ENCODE measurements at regions not wholly inside any gene's neighbourhood (a gene's known extent, or its start where the extent isn't known, plus 50 kb on each side); places are given as distances from the start of the nearest gene placed in this dataset.

DNA sequence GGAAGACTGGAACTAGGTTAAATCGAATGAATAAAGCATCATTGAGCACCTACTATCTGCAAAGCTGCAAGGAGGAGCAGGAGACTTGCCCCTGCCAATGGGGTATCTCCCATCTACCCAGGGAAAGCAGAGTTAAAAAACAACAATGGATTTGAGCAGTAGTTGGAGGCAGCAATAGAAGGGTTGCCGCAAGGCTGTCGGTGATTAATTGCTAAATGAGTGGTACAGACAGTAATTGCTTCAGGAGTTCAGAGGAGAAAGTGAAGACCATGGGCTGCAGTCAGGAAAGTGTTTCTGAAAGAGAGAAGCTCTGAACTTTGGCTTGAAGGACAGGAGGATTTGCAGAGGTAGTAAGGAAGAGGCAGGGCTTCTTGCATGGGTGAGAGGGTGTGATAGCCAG is 152.9 kb downstream of the ACTL8 start:
- no peak for DNase-seq

GRCh38 chr1:17908945-17909344 is 153.8 kb downstream of the ACTL8 start:
- DNase-seq = no peak

DNA sequence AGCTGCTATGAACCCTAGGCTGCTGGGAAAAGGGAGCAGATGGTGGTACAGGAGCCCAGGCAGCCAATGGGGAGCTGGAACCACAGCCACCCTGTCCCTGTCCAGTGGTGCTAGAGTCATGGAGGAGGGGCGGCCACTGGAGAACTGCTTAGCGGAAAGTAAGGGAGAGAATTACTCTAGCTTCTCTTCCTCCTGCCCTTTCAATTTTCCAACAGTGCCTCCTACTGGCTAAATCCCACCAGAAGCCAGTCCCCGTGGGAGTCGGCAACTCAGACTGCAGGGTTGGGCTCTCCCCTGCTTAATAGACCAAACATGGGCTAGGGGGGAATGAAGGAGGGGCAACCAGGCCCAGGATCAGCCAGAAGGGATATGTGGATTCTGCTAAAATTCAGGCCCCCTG is 154.5 kb downstream of the ACTL8 start:
- no peak for DNase-seq

DNA sequence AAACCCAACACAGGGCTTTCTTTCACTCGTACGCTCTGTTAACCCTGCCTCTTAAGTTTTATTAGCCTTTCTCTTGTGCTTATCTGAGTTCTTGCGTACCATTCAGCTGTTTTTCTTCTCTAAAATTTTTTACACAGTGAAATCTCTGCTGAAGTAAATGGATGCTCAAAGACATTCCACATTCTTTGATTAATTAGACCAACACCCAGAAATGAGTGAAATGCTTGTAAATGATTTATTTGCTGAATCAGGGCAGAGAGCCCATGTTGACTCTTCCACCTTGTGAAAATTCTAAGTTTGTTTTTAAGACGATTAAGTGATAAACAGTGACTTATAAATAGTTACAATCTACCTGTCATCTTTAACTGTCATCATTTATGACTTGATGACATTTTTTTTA is 156.7 kb downstream of the ACTL8 start:
- no peak for DNase-seq

- no peak for DNase-seq
These were observed 157.4 kb downstream of the ACTL8 start for GRCh38 chr1:17912491-17912890.

DNA sequence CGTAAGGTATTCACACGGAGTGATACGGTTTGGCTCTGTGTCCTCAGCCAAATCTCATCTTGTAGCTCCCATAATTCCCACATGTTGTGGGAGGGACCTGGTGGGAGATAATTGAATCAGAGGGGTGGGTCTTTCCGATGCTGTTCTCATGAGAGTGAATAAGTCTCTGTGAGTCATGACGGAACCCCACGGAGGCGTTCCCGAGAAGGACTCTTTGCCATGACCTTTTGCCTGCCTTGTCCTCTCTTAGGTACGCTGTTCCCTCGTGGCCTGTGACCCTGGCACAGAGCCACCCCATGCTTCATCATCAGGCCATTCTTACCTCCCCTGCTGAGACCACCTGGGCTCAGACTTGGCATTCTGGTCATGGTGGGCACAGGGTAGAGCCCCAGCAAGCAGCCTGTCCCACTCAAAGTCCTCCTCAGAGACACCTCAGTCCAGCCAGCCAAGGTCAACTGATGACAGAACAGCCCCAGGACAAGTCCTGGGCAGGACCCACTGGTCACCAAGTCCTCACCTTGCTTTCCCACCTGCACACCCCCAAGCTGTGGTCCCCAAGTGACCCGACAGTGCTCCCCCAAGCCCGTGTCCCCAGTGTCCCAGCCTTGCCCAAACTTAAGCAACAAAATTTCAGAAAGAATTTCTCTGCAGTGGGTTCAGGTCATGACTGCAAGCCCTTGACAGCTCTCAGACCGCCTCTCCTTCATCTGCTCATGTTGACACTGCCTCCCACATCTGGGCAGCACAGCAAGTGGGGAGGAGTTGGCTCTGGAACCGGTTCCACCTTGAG is 158.4 kb downstream of the ACTL8 start:
- DNase-seq = no peak

DNA sequence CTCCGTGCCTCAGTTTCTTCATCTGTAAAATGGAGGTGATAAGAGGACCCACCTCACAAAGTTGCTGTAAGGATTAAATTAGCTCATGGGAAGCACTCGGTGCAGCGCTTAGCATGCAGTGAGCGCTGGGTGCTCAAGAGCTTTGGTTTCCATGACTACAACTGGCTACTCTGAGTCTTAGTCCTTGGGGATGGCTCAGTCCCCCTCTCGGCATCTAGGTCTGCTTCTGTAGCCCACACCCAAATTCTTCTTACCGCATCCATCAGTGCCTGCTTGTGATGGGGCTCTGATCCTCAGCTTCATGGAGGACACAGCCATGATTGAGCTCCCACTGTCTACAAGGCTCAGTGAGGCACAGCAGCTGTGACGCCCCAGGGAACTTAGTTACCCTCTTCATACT is 159.0 kb downstream of the ACTL8 start:
- no peak for DNase-seq

DNA sequence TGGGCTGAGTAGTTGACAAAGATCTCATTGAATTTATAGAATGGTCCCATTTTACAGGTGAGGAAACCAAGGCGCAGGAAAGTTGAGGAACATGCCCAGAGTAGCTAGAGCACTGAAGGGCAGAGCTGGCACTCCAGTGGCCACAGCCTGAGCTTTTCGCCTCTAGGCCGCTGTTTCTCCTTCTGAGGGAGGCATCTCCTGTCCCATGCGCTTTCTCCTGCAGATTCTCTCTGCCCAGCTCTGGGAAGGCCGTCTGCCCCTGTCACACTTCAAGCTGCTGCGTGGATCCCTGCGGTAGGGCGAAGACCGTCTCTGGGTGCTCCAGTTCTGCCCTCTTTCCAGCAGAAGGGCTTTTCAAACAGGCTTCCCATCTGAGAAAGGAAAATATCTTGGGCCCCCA is 159.9 kb downstream of the ACTL8 start:
- DNase-seq = no peak

DNA sequence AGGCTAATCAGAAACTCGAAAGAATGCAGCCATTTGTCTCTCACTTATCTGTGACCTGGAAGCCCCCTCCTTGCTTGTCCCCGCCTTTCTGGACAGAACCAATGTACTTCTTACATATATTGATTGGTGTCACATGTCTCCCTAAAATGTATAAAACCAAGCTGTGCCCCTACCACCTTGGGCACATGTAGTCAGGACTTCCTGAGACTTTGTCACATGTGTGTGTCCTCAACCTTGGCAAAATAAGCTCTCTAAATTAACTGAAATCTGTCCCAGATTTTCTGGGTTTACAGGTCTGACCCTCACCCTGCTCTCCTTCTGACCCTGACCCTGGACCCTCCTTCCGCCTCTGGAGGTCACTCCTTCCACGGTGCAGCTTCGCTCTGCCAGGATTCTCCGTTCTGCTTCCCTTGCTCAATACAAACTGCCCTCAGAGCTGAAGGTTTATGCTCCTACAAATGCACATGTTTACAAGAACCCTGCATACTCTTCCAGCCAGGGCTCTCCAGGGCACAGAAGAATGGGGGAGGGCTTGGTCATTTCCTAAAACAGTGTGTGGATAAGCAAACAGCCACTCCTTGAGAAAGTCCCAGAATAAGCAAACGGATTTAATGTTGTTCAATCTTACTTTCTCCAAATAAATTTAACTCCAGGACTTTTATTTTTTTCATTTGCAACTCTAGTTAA is 160.5 kb downstream of the ACTL8 start:
- no peak for DNase-seq

DNA sequence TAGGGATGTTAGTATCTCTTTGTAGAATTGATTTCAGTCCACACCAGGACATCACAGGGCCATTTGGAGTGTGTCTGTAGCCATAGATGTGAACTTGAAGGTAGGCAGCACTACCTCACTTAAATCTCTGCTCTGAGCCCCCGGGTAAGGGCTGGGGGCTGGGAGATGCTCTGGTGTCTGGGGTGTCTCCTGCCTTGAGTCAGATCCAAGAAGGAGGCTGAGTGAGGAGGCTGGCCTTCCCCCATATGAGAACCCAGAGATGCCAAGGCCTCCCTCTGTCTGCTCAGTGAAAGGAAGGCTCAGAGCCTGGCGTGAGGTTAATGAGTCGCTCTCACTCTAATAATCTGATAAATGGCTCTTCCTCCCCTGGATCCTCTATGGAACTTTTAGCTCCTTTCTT is 161.6 kb downstream of the ACTL8 start:
- no peak for DNase-seq

DNA sequence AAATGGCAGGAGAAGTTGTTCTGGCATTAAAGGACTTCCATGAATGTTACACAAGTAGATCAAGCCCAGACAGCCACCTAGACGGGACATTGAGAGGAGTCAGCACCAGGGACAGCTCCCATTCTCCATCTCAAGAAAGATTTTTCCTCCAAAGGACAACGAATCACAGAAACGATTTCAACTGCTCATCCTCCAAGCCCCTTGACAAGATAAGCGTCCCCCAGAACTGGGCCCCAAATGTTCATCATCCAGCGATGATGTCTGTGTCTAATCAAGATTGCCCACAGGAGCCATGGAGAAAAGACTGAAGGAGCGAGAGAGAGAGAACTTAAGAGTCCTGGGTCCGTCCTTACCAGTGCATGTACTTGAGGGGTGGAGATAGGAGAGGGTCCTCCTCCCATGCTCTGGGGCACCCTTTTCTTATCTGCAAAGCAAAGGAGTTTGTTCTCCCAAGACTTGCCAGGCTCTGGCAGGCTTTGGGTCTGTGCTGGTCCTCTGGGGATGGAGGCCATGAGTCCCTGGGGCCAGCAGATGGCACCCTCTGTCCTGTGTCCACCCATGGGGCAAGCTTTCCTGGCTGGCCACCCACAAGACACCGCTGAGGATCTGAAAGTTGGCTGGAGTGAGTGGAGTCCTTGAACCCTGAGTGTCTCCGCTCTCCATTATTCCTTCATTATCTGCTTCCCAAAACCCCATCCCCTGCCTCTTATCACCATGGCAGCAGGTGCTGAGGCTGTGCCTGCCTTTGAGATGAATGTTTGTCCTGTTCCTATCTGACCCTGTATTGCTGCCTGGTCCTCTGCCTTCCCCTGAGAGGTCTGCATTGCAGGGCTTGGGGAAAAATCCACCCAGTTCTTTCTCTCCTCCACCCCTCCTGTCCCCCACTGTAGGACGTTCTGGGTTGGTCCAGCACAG is 164.6 kb downstream of the ACTL8 start:
- DNase-seq = no peak

DNA sequence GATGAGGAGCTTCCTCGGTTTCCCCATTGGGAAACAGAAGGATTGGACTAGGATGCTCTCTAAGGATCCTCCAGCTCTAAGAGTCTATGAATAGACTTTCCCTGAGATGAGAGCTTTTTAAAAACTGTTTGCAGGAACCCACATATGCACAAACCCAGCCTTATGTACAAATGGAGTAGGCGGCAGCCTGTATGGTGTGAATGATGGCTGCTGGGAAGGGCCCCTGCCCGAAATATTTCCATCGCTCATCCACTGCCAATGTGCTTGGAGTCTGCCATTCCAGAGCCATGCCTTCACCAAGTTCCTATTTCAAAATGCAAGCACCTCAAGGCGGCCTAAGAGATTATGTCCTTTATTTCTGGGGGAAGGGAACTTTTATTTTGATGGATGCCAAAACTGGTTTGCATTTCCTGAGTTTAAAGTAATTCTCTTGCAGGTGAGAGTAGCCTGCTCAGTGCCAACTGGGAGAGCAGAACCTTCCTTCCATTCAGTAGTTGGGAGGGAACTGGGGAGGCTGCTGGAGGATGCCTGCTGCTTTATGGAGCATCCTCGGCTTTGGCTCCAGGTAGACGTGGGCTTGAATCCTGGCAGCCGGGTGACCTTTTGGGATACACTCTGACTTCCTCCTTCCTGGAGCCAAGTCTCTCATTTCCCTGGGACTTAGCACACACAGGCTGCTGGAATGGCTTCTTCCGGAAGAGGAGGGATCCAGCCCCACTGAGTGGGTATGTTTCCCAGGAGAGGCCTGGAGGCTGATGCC is 165.9 kb downstream of the ACTL8 start:
- no peak for DNase-seq

DNA sequence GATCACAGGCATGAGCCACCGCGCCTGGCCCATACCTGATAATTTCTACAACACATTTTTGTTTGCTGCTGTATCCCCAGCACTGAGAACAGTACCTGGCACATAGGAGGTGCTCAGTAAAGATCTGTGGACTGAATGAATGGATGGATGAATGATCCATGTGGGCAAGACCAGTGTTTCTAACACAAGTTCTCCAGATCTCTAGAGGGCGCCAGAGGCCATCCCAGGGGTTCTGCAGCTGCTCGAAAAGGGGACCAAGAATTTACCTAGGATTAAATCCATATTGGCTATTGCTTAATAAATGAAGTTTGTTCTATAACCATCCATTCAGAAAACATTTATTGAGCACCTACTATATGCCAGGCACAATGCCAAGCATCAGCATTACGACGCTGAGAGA is 167.7 kb downstream of the ACTL8 start:
- DNase-seq = no peak

- DNase-seq = no peak
These were observed 168.5 kb downstream of the ACTL8 start for GRCh38 chr1:17923666-17924065.

- no peak for DNase-seq
These were observed 169.4 kb downstream of the ACTL8 start for GRCh38 chr1:17924578-17924977.

DNA sequence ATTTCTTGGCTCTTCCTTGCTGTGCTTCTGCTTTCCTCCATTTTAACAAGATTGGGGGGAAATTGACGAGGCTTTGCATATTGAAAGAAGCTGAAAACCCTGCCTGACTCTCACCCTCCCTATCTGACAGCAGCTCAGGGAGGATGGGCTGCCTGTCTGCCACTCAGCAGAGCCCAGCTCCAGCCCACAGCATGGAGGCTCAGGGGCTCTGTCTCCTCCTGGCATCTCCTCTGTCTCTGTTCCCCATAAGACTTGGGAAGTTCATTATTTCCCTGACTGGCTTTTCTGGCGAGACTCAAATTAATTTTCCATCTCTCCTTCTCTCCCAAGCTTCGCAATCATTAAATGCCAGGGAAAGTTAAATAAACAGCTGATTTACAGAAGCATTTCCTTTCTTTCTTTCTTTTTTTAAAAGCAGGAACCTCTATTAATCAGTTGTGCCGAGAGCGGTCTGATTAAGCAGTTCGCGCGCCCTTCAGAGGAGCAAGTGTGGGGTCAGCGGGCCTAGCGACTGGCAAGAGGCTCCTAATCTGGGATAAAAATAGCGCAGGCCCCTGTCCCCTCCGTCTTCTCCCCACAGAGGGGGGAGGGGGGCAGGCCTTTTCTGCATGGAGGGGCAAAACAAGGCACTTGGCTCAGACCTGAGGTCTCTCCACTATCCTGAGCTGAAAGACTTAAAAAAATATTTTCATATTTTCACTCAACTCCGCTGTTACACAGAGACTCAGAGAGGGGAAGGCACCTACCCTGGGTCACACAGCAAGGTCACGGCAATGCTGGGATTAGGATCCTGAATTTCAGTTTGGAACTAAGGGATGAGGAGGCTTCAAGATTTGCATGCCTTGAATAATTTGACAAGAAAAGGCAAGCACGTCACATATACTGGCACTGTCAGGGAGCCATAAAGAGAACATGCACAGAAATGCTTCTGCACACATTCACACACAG is 170.4 kb downstream of the ACTL8 start:
- DNase-seq = no peak

DNA sequence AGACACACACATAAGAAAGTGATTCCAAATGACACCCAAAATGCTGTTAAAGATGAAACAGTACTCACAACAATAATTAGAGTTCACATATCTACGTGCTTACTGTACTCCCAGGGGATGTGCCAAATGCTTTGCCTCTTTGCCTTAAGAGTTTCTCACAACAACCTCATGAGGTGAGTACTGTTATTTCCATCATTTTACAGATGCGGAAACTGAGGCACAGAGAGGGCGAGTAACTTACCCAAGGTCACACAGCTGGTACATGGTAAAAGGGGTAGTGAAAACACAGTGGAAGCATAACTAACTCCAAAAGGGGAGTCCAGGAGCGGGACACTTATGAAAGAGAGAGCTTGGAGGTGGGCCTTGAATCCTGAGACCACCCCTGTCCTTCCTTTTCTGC is 171.8 kb downstream of the ACTL8 start:
- DNase-seq = no peak

- no peak for DNase-seq
These were observed 172.8 kb downstream of the ACTL8 start for GRCh38 chr1:17927952-17928351.

DNA sequence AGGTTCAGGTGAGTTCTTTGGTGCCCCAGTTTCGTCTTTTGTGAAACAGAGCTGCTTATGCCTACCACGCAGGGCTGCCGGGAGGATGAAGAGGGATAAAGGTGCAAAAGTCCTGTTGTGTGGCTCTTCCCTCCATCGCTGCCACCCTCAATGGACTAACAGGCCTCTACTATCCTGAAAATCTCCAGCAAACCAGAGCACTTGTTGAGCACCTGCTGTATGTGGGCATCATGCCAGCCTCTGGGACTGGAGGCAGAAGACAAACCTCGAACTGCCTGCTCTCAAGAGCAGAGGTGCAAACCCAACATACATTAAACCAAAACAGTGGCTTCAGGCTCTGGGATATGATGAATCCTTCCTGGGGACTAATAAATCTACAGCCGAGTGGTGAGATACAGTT is 174.1 kb downstream of the ACTL8 start:
- DNase-seq = no peak

- DNase-seq = no peak
These were observed 175.5 kb downstream of the ACTL8 start for GRCh38 chr1:17930635-17931034.

DNA sequence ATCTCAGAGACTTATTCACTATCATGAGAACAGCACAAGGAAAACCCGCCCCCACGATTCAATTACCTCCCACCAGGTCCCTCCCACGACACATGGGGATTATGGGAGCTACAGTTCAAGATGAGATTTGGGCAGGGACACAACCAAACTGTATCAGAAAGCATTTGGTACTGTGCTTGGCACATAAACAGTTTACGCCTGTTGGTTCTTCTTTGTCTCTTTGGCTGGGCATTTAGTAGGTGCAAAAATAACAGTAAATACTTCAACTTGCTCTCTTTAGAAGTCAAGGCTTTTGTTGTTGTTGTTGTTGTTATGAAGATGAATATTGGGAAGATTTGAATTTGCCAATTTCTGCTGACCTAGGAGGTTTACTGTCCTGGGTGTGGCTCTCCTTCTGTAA is 175.4 kb upstream of the IGSF21 start:
- DNase-seq = no peak

- DNase-seq = no peak
These were observed 174.1 kb upstream of the IGSF21 start for GRCh38 chr1:17933501-17933900.

Data from NCI-H524 treated with DMSO at 0.1 percent for 48 hours (cell line).